H9 (cell line): ENCODE measurements at regions not wholly inside any gene's neighbourhood (a gene's known extent, or its start where the extent isn't known, plus 50 kb on each side); places are given as distances from the start of the nearest gene placed in this dataset.

Experiments
- DNase-seq: peaks from one replicate; pipeline ENCODE4 v3.0.0-alpha.2; 2017
- H2AFZ ChIP-seq: one replicate; pipeline ENCODE4 v1.6.1; 2013; ENCODE audit warnings: mild to moderate bottlenecking, low read length, control low read depth, moderate library complexity
- H2AK5ac ChIP-seq: 2 replicates; pipeline ENCODE4 v1.6.1; 2013; ENCODE audit warnings: low read length, control low read depth, mixed read lengths; ENCODE audit not compliant: insufficient read length
- H2BK120ac ChIP-seq: one replicate; pipeline ENCODE4 v1.6.1; 2013; ENCODE audit warnings: low read depth, mild to moderate bottlenecking, low read length, control low read depth, inconsistent platforms; ENCODE audit not compliant: poor library complexity, severe bottlenecking
- H2BK12ac ChIP-seq: 2 replicates; pipeline ENCODE4 v1.6.1; 2013; ENCODE audit warnings: low read length, control low read depth, mixed read lengths, low read depth; ENCODE audit not compliant: insufficient read length
- H2BK15ac ChIP-seq: 2 replicates; pipeline ENCODE4 v1.6.1; 2013; ENCODE audit warnings: low read depth, low read length, control low read depth
- H2BK20ac ChIP-seq: one replicate; pipeline ENCODE4 v1.6.1; 2013; ENCODE audit warnings: low read depth, mild to moderate bottlenecking, low read length, control low read depth, inconsistent platforms; ENCODE audit not compliant: poor library complexity, severe bottlenecking
- H2BK5ac ChIP-seq: 2 replicates; pipeline ENCODE4 v1.6.1; 2013; ENCODE audit warnings: low read length, control low read depth, mixed read lengths; ENCODE audit not compliant: insufficient read length
- H3K14ac ChIP-seq: 2 replicates; pipeline ENCODE4 v1.6.1; 2013; ENCODE audit warnings: low read length, control low read depth; ENCODE audit not compliant: insufficient read depth
- H3K18ac ChIP-seq: 2 replicates; pipeline ENCODE4 v1.6.1; 2013; ENCODE audit warnings: low read depth, mild to moderate bottlenecking, mixed read lengths, low read length, control low read depth; ENCODE audit not compliant: insufficient read length
- H3K23ac ChIP-seq: 2 replicates; pipeline ENCODE4 v1.6.1; 2013; ENCODE audit warnings: low read length, control low read depth, mixed read lengths, low read depth; ENCODE audit not compliant: insufficient read length
- H3K23me2 ChIP-seq: 2 replicates; pipeline ENCODE4 v1.6.1; 2013; ENCODE audit warnings: low read depth, mild to moderate bottlenecking, mixed read lengths, low read length, control low read depth; ENCODE audit not compliant: insufficient read length, poor library complexity, severe bottlenecking
- H3K27ac ChIP-seq: 2 replicates; pipeline ENCODE4 v1.5.1; 2013; ENCODE audit warnings: low read length, control low read depth, mixed read lengths, low read depth; ENCODE audit not compliant: insufficient read length
- H3K27me3 ChIP-seq: 2 replicates; pipeline ENCODE4 v1.6.1; 2013; ENCODE audit warnings: low read length, control low read depth, inconsistent platforms; ENCODE audit not compliant: insufficient read depth
- H3K4ac ChIP-seq: 2 replicates; pipeline ENCODE4 v1.6.1; 2013; ENCODE audit warnings: low read depth, mild to moderate bottlenecking, control low read depth, inconsistent platforms, low read length, moderate library complexity
- H3K4me1 ChIP-seq: 2 replicates; pipeline ENCODE4 v1.6.1; 2013; ENCODE audit warnings: low read length, control low read depth, inconsistent platforms; ENCODE audit not compliant: insufficient read depth
- H3K4me2 ChIP-seq: 2 replicates; pipeline ENCODE4 v1.6.1; 2013; ENCODE audit warnings: low read length, control low read depth, mixed read lengths; ENCODE audit not compliant: insufficient read length, insufficient read depth
- H3K56ac ChIP-seq: 2 replicates; pipeline ENCODE4 v1.6.1; 2013; ENCODE audit warnings: low read depth, mild to moderate bottlenecking, mixed read lengths, low read length, control low read depth; ENCODE audit not compliant: insufficient read length
- H3K79me1 ChIP-seq: 2 replicates; pipeline ENCODE4 v1.6.1; 2013; ENCODE audit warnings: low read depth, mild to moderate bottlenecking, moderate library complexity, low read length, control low read depth, inconsistent platforms; ENCODE audit not compliant: insufficient read depth, poor library complexity, severe bottlenecking
- H3K79me2 ChIP-seq: 2 replicates; pipeline ENCODE4 v1.6.1; 2013; ENCODE audit warnings: low read length, control low read depth, inconsistent platforms; ENCODE audit not compliant: insufficient read depth
- H3K9ac ChIP-seq: 2 replicates; pipeline ENCODE4 v1.6.1; 2013; ENCODE audit warnings: low read length, control low read depth, mixed read lengths; ENCODE audit not compliant: insufficient read length; ENCODE audit errors: extremely low read depth
- H3K9me3 ChIP-seq: one replicate; pipeline ENCODE4 v1.6.1; 2013; ENCODE audit warnings: low read depth, low read length, inconsistent platforms; ENCODE audit not compliant: control insufficient read depth
- H3T11ph ChIP-seq: one replicate; pipeline ENCODE4 v1.6.1; 2013; ENCODE audit warnings: mild to moderate bottlenecking, low read length, control low read depth, inconsistent platforms
- H4K20me1 ChIP-seq: one replicate; pipeline ENCODE4 v1.6.1; 2013; ENCODE audit not compliant: control insufficient read depth, insufficient read length, insufficient read depth
- H4K5ac ChIP-seq: 2 replicates; pipeline ENCODE4 v1.6.1; 2013; ENCODE audit warnings: low read depth, mild to moderate bottlenecking, mixed read lengths, low read length, control low read depth; ENCODE audit not compliant: insufficient read length
- H4K8ac ChIP-seq: replicated peaks from 2 replicates; pipeline ENCODE4 v1.6.1; 2013; ENCODE audit warnings: low read length, control low read depth, mixed read lengths, low read depth; ENCODE audit not compliant: insufficient read length
- H4K91ac ChIP-seq: 2 replicates; pipeline ENCODE4 v1.6.1; 2013; ENCODE audit warnings: low read depth, mild to moderate bottlenecking, moderate library complexity, mixed read lengths, low read length, control low read depth; ENCODE audit not compliant: insufficient read length
- H3K27ac Mint-ChIP-seq, 3 experiments: 2 replicates in 2 of 3; 3 replicates in 1 of 3; pipeline ENCODE4 v1.8.0; 2020 to 2021; ENCODE audit warnings: mixed read lengths in 3 of 3, mild to moderate bottlenecking in 1 of 3, moderate library complexity in 1 of 3
- H3K27me3 Mint-ChIP-seq: 2 replicates; pipeline ENCODE4 v1.8.0; 2021; ENCODE audit warnings: low read depth, mild to moderate bottlenecking, moderate library complexity, mixed read lengths
- H3K36me3 Mint-ChIP-seq, 3 experiments: 2 replicates in 2 of 3; 3 replicates in 1 of 3; pipeline ENCODE4 v1.8.0; 2020 to 2021; ENCODE audit warnings: low read depth in 3 of 3, mixed read lengths in 3 of 3; ENCODE audit not compliant: insufficient read depth in 1 of 3
- H3K4me1 Mint-ChIP-seq, 2 experiments: 2 replicates each; pipeline ENCODE4 v1.8.0; 2020; ENCODE audit warnings: mixed read lengths in 2 of 2
- H3K4me3 Mint-ChIP-seq, 2 experiments: 2 replicates in 1 of 2; 3 replicates in 1 of 2; pipeline ENCODE4 v1.8.0; 2020 to 2021; ENCODE audit warnings: mild to moderate bottlenecking in 2 of 2, mixed read lengths in 2 of 2, moderate library complexity in 1 of 2
- H3K9me3 Mint-ChIP-seq, 2 experiments: 2 replicates in 1 of 2; 3 replicates in 1 of 2; pipeline ENCODE4 v1.8.0; 2020; ENCODE audit warnings: mild to moderate bottlenecking in 2 of 2, mixed read lengths in 2 of 2, moderate library complexity in 1 of 2
- WGBS: extraction: QIAGEN DNeasy Blood & Tissue Kit; methylation state at CpG from one replicate; pipeline ENCODE4 v1.1.7; 2013; ENCODE audit warnings: missing lambda C conversion rate, low lambda C conversion rate, mixed read lengths; ENCODE audit not compliant: insufficient read length; ENCODE audit errors: extremely low coverage; 5-methylcytosine and 5-hydroxymethylcytosine counted together
- TF ChIP-seq, protein P1 (sequence below): fragments of 200-600 bp; sonication (generic); conservative IDR thresholded peaks from 3 replicates; pipeline ENCODE4 v1.8.0; 2021; ENCODE audit warnings: antibody characterized with exemption, mild to moderate bottlenecking

GRCh38 chr2:42947809-42948600 is 155.6 kb upstream of the HAAO start:
- Histone ChIP-seq H3K9me3 (no peaks in the 10 kb centered on the region), H3K4me2 (no peak overlapping the region), H2BK12ac (no peak overlapping the region), H3K9ac (no peak overlapping the region), H4K8ac (no peak overlapping the region), H2AFZ (no peak overlapping the region), H3K27me3 (no peaks in the 10 kb centered on the region), H3K23me2 (no peaks in the 10 kb centered on the region), H3K23ac (no peak overlapping the region), H3K79me1 (no peaks in the 10 kb centered on the region), H3K56ac (no peak overlapping the region), H3K4me1 (peaks cover 3% of the 10 kb centered on the region; the same call in 1 of the 2 replicates), H2BK20ac (no peak overlapping the region), H3K27ac (no peak overlapping the region), H4K5ac (no peak overlapping the region), H2BK5ac (no peak overlapping the region), H3K18ac (no peak overlapping the region), H3K14ac (no peak overlapping the region), H4K91ac (no peak overlapping the region), H3K4ac (no peak overlapping the region), H3T11ph (no peak overlapping the region), H2BK15ac (no peak overlapping the region), H3K79me2 (no peaks in the 10 kb centered on the region), H4K20me1 (no peaks in the 10 kb centered on the region), H2BK120ac (no peak overlapping the region), H2AK5ac (no peak overlapping the region)
- no peak overlapping the region for H3K4me3 Mint-ChIP-seq
- H3K27me3 Mint-ChIP-seq = peaks cover 1% of the 10 kb centered on the region
- peaks cover 20 to 23% of the 10 kb centered on the region in 2 experiments for H3K4me1 Mint-ChIP-seq
- H3K9me3 Mint-ChIP-seq = no peaks in the 10 kb centered on the region
- DNase-seq = no peak
- H3K36me3 Mint-ChIP-seq = no peaks in the 10 kb centered on the region; a peak in 1 of 7 replicates
- peak overlapping the region in 2 of 3 experiments; percentile 14 to 40; a peak in 2 of 7 replicates for H3K27ac Mint-ChIP-seq
- WGBS = no CpG with 5 or more reads among the region's 2 CpGs
- TF ChIP-seq, protein P1, sequence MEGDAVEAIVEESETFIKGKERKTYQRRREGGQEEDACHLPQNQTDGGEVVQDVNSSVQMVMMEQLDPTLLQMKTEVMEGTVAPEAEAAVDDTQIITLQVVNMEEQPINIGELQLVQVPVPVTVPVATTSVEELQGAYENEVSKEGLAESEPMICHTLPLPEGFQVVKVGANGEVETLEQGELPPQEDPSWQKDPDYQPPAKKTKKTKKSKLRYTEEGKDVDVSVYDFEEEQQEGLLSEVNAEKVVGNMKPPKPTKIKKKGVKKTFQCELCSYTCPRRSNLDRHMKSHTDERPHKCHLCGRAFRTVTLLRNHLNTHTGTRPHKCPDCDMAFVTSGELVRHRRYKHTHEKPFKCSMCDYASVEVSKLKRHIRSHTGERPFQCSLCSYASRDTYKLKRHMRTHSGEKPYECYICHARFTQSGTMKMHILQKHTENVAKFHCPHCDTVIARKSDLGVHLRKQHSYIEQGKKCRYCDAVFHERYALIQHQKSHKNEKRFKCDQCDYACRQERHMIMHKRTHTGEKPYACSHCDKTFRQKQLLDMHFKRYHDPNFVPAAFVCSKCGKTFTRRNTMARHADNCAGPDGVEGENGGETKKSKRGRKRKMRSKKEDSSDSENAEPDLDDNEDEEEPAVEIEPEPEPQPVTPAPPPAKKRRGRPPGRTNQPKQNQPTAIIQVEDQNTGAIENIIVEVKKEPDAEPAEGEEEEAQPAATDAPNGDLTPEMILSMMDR = no peak
